ENCODE measurements at regions not wholly inside any gene's neighbourhood (a gene's known extent, or its start where the extent isn't known, plus 50 kb on each side); places are given as distances from the start of the nearest gene placed in this dataset.
A peak's percentile ranks its signal among the peaks of the same experiment; 100 is the strongest.

DNA sequence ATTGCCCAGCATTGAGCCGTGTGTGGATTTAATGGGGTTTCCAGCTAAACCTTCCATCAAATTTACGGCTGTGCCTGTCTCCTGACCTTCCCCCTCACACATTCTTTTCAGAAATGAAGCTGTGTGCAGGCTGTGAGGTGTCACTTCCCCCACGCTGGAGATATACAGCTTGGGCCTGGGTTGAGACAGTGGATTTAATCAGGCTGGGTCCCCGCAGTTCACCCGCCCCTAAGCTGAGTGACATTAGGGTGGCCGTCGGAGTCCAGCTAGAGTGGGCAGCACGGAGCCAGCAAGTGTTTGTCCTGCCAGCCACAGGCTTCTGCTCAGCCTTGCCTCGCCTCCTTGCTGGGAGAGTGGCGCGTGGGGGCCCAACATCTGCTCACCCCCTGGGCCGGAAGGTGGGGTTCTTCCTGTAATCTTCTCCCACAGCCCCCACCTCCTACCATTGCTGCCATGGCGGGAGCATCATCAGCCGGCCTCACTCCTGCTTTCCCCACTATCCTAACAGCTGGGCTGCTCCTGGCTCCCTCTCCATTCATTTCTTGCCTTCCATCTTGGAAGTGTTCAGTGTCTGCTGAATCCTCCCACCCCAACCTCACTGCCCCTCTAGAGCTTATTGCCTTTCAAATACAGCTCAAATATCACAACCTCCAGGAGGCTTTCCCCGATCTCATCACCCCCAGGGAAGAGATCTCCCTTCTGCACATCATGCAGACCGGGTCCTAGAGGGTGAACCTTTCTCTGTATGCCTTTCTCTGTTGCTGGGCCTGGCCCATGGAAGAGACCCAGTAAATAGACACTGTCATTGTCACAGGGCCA, 149.0 kb downstream of the GLI2 start:
- DNase-seq: no peak

DNA sequence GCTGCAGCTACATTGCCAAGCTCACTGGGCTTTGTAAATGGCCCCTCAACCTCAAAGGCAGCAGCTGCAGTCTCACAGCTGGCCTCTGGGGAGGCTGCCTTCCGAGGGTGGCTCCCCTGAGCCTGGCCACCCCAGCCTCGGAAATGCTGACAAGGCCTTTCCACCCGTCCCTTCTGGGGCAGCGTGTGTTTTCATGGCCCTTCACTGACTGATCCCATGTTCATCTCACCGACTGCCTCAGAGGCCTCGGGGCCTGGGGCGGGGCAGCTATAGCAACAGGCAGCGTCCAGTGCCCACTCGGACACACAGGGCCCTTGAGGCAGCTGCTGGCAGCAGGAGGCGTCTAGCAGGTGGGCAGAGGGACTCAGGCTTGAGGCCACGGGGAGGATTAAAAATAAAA, 149.7 kb downstream of the GLI2 start:
- DNase-seq: no peak

DNA sequence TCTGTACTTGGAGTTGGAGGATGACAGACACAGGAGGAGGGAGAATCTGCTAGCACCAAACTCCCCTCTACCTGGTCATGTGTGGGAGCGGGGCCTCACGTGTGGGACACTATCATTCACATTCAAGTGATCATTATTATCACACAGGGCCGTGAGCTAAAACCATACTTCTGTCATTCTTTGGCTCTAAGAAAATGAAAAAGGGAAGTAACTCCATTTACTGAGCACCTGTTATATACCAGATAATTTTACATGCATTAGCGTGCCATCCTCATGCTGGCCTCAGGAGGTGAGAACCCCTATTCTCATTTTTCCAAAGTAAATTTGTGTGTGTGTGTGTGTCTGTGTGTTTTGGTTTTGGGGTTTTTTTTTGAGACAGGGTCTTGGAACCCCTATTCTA, 150.1 kb downstream of the GLI2 start:
- DNase-seq: no peak

DNA sequence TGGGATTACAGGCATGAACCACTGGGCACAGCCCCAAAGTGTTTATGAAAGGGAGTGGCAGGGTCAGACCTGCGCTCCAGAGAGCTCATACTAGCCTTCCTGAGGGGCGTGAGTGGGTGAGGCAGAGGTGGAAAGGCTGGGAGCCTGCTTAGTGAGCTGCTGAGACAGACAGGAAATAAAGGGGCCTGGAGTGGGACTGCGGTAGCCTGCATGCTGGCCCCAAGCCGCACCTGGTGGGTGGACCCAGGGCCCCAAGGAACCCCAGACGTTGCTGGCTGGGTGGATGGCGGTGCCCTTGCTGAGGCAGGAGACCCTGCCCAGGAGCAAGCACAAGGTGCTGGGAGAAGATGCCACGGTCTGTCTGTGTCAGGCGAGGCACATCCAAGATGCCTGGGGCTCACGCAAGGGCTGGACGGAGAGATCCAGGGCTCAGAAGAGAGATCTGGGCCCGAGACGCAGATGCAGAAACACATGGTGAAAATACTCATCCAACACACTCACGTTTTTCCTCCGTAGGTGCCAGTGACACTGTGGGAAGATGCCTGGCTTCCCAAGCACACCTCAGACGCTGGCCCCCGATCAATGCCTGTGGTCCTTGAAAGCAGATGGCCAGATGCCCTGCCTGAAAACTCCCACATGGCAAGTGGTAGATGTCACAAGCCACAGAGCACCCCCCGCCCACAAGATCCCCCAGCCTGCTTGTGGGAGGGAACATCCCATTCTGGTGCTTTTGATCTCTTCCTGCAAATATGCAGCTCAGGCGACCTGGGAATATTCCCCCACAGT, 151.1 kb downstream of the GLI2 start:
- no peak for DNase-seq

DNA sequence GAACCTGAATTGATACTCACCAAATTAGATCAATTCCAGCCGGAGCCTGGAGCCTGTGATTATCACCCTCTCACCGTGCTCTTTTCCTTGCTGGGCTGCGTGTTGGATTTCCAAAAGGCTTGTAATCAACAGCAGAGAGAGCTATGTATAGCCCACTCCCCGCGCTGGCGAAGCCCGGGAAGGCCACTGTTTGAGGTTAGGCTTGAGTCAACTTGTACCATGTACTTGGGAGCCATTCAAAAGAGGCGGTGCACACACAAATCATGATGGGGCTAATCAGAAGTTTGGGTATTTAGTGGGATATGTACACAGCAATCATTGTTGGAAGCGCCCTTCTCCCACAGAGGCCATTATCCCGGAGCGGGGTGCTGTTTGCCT, 151.6 kb downstream of the GLI2 start:
- DNase-seq: no peak

DNA sequence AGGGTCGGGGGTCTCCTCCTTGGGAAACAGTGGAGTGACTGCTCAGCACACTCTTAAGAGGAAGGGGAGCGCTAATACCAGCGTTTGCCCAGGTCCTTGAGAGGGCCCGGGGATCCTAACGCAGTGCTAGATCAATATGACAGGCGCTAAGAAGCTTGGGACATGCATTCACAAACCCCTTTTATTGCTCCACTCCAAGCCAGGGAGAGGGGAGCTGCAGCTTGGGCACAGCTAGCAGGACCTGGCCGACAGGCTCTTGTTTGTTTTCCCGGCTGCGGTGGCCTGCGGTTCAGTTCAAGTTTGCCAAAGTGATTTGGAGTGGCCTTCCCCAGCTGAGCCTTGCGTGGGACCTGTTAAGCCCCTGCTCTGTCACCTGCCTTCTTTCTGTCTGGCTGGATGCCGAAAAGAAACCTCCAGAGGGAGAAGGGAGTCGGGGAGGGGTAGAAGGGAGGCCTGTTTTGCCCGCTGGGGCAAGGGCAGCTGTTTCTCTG, 152.1 kb downstream of the GLI2 start:
- no peak for DNase-seq

DNA sequence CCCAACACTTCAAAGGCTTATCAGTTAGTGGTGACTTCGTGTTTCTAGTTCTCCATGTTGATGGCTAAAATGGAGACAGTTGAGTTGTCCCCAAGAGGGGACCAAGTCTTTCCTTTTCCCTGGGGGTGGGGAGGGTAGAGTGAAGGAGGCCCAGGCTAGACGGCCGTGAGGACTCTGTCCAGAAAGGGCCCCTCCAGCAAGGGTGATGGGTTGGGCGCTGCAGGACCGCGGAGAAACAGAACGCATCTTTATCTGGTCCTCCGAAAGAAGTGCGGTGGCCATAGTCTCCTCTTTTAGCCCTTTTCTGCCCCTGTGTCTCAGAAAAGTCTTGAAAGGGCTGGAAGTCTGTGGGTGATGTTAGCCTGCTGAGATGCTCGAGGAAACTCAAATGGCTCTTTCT, 153.2 kb downstream of the GLI2 start:
- DNase-seq: no peak

DNA sequence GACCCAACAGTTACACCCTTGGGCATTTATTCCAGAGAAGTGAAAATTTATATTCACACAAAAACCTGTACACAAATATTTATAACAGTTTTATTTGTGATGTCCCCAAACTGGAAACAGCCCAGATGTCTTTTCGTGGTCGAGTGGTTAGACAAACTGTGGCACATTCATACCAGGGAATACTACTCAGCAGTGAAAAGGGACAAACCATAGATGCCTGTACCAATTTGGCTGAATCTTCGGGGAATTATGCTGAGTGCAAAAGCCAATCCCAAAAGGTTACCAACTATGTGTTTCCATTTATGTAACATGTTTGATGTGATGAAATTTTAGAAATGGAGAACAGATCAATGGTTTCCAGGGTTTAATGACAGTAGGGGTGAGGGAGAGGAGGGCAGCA, 154.3 kb downstream of the GLI2 start:
- DNase-seq: no peak

DNA sequence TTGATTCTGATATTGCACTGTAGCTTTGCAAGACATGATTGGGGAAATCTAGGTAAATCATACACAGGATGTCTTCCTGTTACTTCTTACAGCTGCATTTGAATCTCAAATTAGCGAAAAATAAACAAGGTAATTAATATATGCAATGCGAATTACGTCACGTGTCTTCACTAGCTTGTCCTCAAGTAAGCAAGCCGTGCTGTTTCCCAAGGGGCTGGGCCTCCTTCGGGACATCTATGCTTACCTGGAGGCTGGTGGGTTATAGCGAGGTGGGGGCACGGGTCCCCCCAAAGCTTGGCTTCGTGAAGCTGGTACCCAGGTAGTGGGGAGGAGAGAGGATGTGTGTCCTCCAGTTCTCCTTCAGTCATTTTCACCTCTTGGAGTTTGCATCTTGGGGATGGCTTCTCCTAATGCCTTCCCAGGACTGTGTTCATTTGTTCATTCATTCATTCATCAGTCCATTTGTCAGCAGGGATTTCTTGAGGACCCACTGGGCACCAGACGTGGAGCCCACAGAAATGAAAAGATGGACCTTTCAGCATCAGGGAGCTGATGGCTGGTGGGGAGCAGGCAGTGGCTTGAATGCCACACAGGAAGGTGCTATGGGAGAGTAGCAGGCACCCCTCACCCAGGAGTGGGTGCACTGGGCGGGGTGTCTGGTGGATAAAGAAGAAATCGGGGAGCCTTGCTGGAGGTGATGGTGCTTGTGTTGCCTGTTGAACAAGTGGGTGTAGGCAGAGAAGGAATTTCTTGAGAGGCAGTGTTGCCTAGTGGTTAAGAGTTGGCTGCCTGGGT, 155.1 kb downstream of the GLI2 start:
- DNase-seq: no peak

DNA sequence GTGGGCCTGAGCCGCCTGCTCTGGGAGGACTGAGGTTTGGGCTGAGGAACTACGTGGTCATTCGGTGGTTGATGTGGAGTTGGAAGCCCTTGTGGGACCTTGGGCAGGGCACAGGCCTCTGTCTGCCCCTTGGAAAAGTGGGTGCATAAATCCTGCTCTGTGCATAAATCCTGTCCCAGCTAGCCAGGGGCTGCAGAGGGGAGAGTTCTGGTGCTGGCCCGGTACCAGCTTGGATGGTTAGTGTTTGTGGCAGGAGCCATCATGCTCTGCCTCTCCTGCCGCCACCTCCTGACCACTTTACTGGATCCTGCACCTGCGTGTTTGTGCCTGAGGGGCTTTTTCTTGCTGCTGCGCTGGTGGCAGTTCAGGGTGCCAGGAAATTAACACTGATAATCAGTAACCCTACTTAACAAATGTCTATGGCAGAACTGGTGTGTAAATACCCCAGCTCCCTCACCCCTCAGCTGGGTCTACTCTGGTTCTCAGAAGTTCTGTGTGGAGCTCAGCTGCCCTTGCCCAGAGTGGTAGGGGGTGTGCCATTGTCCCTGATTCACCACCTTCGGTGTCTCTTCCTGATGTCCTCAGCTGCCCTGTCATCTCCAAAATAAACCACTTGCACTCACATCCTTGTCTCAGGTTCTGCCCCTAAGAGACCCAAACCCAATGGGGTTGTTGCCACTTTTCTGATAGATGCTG, 156.8 kb downstream of the GLI2 start:
- no peak for DNase-seq

DNA sequence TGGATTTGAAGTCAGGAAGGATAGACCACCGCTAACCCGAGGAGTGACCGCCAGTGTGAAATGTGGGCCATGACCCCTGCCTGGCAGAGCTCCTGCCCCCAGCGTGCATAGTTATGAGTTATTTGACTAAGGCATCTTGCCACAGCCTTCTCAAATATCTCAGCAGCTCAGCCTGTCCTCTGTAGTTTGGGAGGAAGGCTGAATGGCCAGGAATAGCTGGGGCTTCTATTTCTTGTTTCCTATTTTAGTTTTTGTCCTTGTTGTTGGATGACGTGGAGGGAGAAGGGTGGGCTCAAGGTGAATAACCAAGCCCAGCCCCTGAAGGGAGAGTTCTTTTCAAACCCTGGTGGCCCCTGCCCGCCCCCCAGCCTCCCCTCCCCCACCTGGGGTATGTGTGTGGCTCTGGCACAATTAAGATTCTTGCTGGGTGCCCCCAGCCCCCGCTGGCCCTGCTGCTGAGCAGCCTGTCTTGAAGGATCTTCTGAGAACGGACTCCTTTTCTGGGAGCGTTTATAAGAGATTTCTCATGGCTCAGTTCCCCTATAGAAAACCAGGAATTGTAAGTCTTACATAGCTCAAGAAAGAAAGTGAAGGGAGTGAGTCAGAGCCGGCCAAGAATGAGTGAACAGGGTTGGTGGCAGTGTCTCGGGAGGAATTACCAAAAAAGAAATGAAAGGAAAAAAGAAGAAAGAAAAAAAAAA, 157.4 kb downstream of the GLI2 start:
- no peak for DNase-seq

DNA sequence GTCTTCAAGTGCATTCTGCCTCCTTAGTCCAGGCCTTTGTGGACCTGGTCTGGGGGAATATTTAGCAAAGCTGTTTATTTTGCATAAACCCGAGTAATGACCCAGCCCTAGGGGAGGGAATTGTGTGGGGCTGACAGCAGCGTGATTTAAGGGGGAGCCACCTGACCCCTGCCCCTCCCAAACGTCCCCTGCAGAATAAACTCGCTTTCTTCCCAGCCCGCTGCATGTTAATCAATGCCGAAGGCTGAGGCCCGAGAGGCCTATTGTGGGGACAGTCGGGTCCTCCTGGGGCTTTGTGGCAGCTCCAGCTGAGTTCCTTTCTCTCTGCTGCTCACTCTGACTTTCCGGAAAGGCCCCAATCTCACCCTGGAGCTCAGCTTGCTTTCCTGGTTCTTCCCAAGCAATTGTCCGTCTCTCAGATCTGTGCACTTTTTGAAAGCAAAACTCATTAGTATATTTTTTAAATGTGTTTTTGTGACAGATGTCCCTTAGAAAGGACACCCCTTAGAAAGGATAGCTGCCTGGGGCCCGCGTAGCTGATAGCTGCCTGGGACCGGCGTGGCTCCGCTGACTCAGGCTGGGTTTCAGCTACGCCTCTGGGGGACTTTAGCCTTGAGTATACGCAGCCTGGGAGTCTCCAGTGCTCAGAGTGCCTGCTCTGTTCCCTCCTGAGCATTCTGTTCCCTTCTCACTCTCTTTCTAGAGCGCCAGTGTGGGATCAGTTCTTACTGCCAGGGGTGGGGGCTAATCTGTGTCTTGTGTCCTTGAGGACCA, 158.3 kb downstream of the GLI2 start:
- DNase-seq: peak; percentile 15

DNA sequence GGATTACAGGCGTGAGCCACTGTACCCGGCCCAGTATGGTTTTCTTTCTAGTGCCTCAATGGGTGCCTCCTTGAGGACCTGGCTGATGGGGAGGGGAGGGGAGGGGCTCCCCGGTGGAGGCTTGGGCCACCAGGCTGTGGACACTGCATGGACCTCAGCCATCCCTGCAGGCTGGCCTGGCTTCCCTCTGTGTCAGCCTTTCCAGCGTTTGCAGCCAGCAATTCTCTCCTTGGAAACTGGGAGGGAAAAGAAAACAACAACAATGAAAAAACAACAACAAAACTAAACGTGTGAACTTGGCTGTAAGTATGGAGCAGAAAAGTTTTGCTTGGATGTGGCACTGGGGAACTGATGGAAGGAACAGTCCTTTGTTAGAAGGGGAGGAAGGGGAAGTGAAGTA, 159.3 kb downstream of the GLI2 start:
- no peak for DNase-seq

DNA sequence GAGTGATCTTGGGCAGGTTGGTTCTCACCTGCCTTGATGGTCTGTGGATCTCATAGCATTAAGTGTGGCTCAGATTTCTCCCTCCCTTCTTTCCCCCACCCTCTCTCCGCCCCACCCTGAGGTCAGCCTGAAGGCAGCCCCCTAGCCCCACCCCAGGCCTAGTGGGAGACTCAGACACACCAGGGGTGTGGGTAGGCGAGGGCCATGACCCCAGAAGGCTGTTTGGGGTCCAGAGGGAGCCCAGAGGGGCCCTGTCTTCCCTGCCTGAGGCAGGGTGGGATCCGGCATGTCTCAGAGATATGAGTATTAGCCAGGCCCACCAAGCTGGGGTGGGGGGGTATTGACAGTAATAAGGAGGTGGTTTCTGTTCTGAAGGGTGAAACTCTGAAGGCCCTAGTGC, 160.5 kb downstream of the GLI2 start:
- DNase-seq: no peak

DNA sequence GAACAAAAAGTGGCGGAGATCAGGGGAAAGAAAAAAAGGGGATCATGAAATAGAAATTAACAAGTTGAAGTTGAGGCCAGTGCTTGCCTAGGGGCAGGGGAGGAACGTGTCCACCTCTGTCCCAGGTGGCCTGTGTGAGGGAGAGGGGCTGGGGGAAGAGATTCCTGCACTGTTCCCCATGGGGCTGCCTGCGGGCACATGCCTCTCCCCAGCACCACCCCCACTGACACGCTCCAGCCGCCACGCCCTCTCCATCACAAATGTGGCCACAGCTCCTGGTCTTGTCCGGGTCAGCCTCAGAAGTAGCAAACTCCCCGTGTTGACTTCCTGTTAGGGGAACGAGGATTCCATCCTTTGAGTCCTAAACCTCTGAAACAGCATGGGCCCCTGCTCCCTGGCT, 161.2 kb downstream of the GLI2 start:
- DNase-seq: no peak

DNA sequence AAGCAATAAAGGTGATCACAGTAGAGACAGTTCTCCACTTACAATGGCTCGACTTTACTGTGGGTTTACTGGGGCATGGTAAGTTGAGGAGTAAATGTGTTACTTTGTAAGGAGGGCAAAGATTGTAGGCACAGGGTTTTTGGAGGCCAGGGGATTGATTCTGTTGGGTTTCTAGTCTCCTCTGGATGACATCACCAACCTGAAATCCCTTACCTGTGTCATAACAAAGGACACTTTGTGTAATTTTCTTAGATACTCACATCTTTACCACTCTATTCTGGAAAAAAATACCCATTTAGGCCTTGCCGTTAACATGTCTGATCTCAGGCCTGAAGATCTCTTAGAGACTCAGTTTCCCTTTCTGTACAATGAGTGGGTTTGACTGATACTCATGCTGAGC, 161.7 kb downstream of the GLI2 start:
- no peak for DNase-seq

DNA sequence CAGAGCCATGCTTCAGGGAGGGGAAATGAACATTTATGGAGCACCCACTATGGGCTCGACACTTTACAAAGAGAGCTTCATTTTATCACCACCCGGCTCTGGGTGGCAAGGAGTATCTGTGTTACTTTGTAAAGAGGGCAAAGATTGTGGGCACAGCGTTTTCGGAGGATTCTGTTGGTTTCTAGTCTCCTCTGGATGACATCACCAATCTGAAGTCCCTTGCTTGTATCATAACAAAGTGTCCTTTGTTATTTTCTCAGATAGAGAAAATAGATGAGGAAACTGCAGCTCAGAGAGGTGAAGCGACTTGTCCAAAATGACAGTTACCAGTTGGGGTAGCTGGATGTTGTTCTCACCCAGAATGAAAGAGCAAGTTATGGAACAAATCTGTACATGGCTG, 162.8 kb downstream of the GLI2 start:
- DNase-seq: no peak

DNA sequence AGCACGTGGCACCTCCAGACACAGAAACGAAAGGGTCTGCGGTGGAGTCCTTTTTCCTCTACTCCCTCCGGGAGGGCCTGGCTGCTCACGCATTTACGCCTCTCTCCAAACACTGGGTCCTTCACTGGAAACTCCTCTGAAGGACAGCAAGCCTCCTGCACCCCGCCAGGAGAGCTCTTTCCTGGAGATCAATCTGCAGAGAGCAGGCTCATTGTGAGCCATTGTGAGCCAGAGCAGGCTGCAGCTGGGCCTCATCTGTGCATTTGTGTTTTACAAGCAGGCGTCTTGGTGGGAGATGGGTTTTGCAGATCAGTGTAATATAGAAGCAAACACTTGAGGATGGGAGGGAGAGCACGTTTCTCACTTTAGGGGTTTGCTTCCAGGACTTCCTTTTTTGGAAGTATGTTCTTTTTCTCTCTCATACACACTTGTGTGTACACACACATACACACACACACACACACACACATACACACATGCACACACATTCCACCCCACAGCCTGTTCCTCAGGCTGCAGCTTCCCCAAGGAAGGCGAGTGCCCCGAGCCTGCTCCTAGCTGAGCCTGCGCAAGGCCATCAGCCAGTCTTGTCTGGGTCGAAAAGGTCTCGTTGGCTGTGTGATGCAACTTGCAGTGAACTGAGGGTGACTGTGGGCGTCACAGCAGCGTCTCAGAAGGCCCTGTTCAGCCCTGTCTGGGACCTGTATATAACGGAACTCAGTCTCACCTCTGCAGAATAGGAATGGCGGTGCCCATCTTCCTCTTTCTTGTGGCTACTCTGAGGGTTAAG, 163.5 kb downstream of the GLI2 start:
- no peak for DNase-seq

DNA sequence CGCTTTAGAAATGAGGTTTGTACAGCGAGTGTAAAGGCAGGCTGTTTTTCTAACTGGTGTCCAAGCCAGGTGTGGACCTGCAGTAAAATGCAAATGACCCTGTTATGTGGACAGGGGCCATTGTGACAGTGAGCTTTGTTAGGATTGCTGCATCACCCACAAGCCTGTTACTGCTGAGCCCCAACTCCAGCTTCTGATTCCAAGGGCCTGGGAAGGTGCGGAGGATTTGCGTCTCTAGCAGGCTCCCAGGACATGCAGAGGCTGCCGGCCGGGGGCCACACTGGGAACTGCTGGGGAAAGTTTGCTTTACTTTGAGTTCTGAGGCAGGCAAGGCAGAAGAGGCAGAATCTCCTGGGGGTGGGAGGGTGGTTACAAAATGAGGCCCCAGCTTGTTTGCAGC, 164.1 kb downstream of the GLI2 start:
- no peak for DNase-seq

DNA sequence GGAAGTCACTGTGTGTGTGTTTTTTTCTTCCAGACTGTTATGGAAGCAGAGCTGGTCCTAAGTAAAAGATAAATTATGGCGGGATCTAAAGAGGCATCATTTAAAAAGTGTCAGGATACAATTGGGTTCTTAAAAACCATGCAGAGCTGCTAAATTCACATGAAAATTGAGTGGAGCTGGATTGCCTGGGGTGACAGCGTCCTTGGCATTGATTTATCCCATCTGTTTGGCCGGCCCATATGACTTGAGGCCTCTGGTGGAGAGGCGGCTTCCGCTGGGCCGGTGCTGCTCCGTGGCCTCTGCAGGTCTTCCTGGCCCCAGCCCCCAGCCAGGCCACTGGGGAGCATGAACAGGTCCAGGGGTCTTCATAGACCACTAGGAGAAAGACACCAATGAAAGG, 165.5 kb downstream of the GLI2 start:
- DNase-seq: no peak

DNA sequence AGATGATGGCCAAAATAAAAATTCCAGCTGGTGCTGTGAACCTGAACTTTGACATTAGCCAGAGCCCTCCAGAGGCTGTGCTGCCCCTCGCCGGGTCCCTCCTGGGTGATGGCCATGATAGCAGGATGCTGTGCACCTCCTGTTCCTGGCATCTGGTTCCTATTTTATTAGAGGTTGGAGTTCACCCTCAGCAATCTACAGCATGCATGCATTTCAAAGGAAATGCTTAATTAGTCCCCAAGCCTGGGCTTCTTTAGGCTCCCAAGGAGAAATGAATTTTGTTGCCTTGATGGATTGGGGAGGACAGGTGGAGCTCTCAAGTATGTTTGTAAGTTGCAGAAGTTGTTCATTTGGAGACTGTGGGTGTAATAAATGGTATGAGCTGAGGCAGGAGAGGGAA, 166.9 kb downstream of the GLI2 start:
- no peak for DNase-seq
